Hepatocyte (in vitro differentiated cells): ENCODE measurements at regions not wholly inside any gene's neighbourhood (a gene's known extent, or its start where the extent isn't known, plus 50 kb on each side); places are given as distances from the start of the nearest gene placed in this dataset.

Source experiments
- CTCF ChIP-seq: fragments of 200-600 bp; sonication (generic); IDR thresholded peaks from 2 replicates; pipeline ENCODE4 v1.5.1; 2016; ENCODE audit warnings: antibody characterized with exemption, mild to moderate bottlenecking; ENCODE audit not compliant: poor library complexity
- EZH2phosphoT487 ChIP-seq: fragments of 200-600 bp; sonication (generic); IDR thresholded peaks from one replicate; pipeline ENCODE4 v1.6.1; 2018; ENCODE audit warnings: antibody characterized with exemption, mild to moderate bottlenecking, low read depth, moderate library complexity; ENCODE audit not compliant: unreplicated experiment, severe bottlenecking

GRCh38 chr6:78020586-78020985 is 367.7 kb downstream of the MEI4 start:
- TF ChIP-seq CTCF, result no peak
- no peak for TF ChIP-seq EZH2phosphoT487
